Stimulated activated naive CD8-positive, alpha-beta T cell treated with anti-CD3 and anti-CD28 coated beads, Interleukin-15, Interleukin-2, amounts not matched to agents 100 U/mL and 50 U/mL, for 24 hours (primary cell): ENCODE measurements at regions not wholly inside any gene's neighbourhood (a gene's known extent, or its start where the extent isn't known, plus 50 kb on each side); places are given as distances from the start of the nearest gene placed in this dataset.

Source experiments
- ATAC-seq: fragments of 150-1000 bp; cut with Tn5 transposase; one replicate; pipeline ENCODE4 v1.10.0; 2021
- DNase-seq: peaks from one replicate; pipeline ENCODE4 v3.0.0; 2021

DNA sequence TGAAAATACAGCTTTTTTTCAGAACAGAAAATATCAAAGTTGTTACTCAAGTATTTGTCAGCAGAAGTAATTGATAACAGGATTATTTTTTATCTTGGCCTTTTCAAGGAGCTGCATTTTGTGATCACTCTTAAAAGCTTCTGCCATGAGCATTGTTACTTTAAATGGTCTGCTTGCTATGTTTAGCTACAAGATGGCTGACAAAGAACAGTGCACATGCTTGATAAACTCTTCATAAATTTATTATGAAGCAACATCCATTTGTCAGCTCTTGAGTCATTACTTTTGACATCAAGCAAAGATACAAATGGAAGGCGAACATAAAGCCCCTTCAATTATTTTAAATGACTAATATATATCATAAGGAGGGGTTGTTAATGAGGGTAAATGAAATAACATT lies 205.4 kb upstream of the RPS6KA3 start:
- ATAC-seq: no peak
- DNase-seq: no peak

DNA sequence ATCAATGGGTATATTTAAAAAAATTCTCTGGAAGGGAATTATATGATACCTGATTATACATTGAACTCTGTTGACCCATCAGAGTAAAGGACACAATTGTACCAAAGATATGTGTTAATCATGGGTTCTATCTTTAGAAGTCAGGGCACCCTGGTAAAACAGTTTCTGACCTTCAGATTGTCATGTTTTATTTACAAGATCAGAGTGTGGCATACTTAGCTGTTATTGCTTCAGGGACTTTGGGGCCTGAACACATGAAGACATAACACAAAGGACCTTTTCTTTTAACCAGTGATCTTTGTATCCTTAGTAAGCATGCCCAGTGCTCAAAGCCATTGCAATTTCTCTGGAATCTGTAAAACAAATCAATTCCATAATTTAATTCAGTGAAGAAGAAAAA lies 204.8 kb upstream of the RPS6KA3 start:
- no peak for DNase-seq
- ATAC-seq: no peak

DNA sequence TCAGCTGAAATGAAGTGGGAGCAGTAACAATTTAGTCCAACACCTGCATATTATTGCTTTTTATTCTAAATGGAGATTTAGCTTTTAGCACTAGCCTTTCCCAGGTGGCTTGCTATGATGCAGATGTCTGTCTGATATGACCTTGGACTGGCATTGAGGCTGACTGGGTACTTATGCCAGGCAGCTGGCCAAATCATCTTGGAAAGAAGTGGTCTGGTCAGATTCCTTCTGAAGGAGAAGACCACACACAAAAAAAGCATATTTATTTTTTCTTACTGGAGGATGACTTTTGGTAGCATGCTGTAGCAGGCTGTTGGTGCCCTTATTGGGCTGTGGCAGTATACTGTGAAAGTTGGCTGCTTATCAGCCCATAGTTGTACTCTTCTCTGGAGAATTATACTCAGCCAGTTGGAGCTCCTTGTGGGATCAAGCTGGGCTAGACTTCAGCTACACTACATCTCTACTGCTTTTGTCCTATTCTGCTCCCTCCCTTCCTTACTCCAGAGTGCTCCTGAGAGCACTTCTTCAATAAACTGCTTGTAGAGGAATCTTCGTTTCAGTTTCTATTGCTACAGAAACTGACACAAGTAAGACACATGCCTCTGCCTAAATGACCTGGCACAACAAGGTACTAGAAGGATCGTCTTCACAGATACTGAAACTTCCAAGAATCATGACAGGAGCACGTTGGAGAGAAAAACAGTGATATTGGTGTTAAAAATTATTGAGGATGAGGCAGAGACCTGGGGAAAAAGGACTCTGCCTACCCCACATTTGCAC lies 196.8 kb upstream of the RPS6KA3 start:
- DNase-seq (no peak), ATAC-seq (no peak)

DNA sequence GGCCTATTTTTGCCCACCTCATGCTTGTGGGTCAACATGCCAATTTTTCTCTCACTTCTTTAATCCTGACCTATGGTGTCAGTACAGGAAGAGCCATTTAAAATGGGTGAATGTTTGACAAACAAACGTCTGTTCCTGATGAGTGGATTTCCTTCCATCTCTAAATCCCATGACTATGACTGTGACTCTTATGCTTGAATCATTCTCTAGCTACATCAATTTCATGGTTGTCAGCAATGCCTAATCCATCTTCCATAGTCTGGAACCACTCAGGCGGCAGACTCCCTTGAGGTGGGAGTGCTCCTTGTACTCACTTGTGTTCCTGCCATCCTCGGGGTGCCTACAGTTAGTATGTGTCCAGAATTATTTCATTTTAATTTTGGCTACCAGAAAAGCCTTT lies 194.9 kb upstream of the RPS6KA3 start:
- ATAC-seq (no peak), DNase-seq (no peak)

DNA sequence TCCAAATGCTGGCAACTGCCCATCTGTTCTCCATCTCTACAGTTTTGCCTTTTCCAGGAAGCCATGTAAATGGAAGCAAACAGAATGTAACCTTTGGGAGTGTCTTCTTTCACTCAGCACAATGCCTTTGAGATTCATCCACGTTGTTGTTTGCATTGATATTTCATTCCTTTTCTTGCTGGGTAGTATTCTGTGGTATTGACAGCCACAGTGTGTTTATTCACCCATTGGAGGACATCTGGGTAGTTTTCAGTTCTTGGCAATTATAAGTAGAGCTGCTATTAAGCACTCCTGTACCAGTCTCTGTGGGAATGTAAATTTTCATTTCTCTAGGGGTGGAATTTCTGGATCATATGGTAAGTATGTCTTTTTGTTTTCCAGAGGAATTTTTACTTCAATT lies 194.3 kb upstream of the RPS6KA3 start:
- DNase-seq: no peak

DNA sequence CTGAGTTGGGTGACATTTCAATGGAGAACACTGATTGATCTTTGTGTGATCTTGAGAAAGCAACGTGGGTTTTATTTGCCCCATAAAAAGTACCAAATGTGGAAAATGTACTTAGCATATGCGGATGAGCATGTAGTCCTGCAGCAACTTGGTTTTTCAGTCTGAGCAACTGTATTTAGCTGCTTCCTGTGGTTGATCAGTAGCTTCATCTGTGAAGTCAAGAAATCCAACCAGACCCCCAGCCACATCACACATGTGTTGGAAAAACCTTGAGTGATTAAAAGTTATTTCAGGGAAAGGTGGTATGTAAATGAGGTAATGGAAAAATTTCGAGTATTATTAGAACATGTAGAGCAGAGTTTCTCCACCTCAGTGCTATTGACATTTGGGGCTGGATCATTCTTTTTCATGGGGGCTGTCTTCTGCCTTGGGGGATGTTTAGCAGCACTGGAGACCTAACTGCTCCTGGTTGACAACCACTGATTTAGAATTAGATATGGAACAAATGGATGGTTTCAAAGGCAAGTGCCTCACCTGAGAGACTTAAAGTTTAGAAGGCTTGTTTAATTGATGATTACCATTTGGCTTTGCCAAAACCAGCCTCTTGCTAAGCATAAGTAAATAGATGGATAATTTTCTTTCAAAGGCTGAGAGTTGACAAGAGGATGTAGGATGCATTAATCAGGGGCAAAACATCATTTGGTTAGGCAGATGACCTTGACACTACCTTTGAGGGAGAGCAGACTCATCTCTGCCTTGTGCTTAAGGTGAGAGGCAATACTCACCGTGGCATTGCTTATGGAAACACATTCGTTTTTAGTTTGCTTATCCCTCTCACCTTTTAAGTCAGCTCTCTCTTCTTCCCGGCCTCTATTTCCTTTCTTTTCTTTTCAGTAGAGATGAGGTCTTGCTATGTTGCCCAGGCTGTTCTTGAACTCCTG lies 193.0 kb upstream of the RPS6KA3 start:
- peak; percentile 95 for ATAC-seq
- peak; percentile 17 for DNase-seq

More for the DNA sequence above, 194.3 kb upstream of the RPS6KA3 start:
- ATAC-seq: no peak

DNA sequence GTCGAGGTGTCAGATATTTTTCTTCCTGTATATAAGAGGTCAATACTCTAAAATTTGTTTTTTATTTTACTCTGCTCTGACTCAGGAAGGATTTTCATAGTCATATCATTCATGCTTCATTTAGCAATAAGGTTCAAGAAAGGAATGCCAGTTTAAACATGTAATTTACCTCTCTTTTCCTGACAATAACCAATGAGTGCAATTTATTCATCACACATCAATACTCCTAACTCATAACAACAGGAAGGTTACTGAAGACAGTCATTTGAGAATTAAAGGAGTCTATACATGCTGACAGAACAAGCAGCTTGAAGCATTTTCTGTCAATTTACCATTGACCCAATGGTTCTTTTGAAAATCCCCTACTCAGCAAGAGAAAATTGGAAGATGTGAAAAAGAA lies 190.3 kb upstream of the RPS6KA3 start:
- no peak for ATAC-seq
- DNase-seq: no peak

DNA sequence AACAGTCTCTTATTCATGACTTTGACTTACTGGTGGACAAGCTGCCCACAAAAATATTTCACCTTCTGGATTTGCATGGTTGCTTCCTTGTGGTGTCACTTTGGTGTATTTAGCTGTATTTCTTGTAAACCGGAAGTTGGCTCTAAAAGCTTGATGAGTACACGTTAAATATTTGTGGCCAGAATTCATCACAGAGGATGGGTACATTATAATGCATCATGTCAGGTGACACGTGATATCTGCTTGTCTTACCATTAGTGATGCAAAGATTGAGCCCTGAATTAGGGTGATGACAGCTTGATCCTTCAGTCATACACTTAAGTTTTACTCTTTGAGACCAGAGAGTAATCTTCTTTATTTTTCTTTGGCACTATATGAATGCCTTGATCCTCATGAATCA lies 188.3 kb upstream of the RPS6KA3 start:
- DNase-seq (no peak), ATAC-seq (no peak)

DNA sequence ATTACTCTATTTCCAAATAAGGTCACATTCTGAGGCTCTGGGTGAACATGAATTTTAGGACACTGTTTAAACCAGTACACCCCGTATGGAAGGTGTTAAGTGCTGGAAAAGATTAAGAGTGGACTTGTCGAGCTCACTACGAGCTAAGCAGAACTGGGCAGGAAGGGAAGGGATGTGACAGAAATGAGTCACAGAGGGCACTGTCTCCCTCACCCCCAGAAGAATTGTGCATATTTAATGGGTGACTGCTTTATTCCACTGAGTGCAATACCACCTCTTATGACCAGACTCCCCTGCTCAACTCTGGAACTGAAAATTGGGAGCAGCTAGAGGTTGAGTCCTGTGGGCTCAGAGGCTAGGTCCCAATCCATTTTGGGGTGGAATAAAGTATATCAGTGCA lies 187.4 kb upstream of the RPS6KA3 start:
- peak; percentile 10 for DNase-seq
- peak; percentile 95 for ATAC-seq

DNA sequence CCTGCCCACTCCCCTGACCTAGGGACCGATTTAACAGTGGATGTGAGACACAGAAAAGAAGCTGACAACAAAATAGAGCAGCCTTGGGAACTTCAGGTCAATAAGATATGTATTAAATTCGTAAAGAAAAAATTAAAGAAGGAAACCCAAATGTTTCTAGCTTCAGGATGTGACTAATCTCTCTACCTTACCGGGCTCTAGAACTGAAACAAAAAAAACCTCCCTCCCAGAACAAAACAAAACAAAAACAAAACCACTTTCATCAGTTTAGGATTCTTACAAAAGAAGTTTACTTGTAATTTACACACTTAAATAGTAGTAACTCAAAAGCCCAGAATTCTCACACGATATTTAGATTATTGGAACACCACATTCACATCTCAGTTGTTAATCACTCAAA lies 185.8 kb upstream of the RPS6KA3 start:
- no peak for DNase-seq
- ATAC-seq: no peak

DNA sequence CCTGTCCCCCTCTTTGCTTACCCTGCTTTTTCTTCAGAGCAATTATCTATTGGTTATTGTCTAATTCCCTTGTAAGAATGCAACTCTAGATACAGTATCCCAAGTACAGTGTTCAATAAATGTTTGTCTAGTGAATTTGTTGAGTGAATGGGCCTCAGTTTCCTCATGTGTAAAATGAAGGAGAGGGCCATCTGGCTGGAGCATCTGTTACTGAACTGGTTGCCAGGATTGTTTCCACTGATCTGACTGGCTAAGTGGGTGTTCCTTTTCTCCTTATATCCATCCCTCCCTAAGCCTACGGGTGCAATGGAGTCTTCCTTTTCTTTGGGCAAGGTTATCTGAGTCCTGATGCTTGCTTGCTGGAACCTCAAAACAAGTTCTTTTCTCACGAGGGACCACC lies 185.2 kb upstream of the RPS6KA3 start:
- no peak for ATAC-seq
- DNase-seq: no peak

DNA sequence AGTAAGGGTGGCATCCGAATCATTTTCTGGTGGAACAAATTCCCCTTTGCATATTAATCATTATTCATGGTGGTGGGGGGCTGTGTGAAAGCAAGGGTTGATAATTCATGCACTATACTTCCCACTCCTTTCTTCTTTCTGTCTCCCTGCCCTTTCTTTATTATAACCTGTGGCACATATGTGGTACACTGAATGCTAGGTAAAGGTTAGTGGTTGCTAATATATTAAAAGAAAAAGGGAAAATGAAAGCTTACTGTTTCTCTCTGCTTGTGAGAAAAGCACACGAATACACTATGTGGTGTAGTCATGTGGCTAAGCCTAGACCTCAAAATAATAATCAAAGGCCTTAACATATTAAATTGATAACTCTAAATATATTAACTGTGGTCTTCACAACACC lies 178.4 kb upstream of the RPS6KA3 start:
- DNase-seq (no peak), ATAC-seq (peak; percentile 79)

DNA sequence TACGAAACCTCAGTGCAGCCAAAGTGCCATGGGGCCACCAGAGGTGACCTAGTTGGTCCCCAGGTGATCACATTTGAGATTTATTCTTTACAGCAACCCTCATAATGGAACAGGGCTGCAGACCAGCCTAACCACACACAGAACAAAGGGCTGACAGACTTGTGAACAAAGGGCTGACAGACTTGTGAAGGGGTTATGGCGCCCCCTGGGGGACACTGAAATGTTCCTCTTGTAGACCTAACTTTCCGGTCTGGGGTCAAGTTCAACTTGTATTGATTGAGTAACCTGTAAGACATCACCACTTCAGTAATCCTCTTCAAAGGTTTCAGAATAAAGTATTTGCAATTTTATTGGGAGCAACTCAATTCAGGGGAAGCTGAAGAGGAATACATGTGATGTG lies 175.9 kb upstream of the RPS6KA3 start:
- ATAC-seq (peak; percentile 72), DNase-seq (peak; percentile 87)

DNA sequence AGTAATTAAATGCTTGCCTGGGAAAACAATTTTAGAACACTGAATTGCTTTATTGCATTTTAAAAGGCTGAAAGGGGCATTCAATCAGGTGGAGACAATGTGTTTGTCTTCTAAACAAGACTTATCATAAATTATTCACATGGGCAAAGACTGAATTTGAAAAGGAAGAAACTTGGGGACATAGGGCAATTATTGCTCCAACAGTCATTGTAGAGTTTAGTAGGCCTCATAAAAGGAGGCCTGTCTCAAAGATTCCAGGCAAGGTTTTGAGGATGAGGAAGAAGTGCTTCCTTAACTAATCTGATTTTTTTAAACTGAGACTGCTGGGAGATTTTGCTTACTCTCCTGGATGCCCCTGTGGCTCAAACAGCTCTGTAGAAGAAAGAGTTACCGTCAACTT lies 174.4 kb upstream of the RPS6KA3 start:
- ATAC-seq (no peak), DNase-seq (no peak)

DNA sequence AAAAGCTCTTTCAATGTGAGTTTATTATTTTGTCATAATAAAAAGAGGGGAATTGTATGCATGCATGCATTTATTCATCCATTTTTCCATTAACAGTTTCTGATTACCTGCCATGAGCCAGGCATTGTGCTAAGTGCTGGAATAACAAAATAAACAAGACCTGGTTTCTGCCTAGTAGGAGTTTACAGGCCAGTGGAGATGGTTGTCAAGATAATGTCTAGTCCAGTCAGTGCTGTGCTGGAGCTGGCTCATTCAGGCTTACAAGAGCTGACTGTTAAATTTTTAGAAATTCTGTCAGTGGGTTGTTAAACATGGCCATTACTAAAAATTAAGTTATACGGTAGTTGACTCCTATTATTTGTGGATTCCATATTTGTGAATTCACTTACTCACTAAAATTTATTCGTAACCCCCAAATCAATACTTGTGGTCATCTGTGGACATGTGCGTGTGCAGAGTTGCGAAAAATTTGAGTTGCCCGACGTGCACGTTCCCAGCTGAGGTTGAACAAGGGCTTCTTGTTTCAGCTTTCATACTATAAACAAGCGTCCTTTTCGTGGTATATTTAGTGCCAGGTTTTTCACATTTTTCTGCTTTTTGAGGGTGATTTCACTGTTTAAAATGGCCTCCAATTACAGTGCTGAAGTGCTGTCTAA lies 172.3 kb upstream of the RPS6KA3 start:
- ATAC-seq (no peak), DNase-seq (no peak)

DNA sequence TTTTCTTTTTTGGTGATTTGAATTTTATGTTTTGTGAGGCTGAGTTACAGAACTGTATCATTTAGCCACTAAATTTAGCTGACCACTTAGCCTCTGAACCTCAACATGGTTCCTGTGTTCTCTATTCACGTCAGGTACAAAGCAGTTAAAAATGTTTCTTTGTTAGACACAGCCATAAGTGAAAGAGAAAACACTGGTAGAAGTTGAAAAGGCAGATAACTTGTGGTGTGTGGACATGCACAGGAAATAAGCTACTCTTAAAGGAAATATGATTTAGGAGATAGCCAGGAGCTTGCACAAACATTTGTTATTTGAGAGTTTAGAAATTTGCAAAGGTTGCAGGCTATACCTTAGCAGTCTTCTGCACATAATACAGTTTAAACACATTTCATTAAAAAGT lies 171.0 kb upstream of the RPS6KA3 start:
- DNase-seq (no peak), ATAC-seq (no peak)

DNA sequence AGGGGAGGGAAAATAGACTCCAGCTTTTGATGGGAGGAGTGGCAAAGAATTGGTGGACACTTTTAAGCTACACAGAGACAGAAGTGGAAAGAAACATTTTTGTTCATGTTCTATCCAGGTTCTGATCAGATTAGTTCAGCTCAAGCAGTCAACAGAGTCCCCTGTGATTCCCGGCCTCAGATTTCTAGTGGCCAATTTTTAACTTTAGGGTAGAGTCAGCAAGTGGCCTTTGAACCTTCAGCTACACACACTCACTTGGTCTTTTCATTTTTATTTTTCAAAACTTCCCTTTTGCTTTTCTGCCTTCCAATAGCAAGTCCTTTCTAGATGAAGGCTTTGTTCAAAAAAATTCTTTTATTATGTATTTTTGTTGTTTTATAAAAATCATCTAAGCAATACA lies 169.2 kb upstream of the RPS6KA3 start:
- DNase-seq (no peak), ATAC-seq (no peak)

DNA sequence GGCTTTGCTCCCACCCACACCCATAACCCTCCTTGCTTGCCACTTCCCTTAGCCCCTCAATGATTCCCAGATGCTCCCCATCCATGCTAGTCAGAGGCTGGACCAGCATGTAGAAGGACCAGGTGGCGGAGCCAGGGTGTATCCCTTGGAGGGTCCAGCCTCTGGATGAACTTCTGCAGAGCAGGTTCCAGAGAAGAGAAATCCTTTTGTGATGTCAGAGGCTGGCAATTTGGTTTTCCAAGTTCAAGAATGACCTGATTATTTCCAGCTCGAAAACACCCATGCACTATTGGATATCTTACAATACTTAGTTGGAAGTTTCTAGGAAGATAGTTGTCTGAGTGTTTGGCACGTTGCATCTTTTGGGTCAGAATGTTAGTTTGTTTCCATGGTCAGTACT lies 168.3 kb upstream of the RPS6KA3 start:
- DNase-seq: no peak
- ATAC-seq: no peak

DNA sequence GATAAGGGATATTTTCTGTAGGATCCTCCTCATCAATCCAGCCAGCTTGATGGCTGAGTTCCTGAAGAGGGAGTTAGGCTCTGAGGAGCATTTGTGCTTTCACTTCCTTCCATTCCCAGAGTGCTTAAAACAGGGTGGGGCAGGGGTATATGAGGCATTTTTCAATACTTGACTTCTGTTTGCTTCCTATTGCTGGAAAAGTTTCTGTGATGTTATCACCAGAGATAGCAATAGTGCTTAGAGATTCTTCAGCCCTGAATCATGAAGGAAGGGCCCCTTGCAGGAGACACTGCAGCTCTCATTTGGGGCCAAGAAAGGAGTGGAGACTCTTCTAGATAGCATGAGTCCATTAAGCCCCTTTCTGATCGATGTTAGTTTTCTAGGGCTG lies 166.7 kb upstream of the RPS6KA3 start:
- no peak for ATAC-seq
- DNase-seq: no peak

DNA sequence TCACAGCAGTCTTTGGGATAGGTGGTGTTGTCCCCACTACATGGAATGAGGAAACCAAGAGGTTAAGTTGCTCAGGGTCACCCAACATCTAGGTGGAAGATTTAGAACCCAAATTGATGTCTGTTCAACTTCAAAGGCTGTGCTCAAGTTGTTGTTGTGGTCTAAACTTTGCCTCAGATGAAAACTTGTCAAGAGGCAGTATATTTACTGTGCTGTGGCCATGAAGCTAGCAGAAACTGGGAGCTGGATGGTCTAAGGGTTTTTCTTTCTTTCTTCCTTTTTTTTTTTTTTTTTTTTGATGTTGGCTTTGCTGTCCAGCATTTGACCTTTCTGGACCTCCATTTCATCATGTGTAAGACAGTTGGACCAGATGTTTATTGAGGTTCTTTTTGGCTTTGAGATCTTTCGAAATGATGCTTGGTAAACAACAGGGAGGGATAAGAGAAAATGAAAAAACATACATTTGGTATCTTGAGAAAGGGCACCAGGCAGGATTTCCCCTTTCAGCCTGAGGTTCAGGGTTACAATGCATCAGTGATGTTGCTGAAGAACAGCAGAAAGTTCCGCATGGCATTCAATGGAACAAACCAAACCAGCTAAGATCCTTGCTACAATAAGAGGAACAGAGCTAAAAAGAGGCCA lies 166.2 kb upstream of the RPS6KA3 start:
- ATAC-seq: no peak
- no peak for DNase-seq

DNA sequence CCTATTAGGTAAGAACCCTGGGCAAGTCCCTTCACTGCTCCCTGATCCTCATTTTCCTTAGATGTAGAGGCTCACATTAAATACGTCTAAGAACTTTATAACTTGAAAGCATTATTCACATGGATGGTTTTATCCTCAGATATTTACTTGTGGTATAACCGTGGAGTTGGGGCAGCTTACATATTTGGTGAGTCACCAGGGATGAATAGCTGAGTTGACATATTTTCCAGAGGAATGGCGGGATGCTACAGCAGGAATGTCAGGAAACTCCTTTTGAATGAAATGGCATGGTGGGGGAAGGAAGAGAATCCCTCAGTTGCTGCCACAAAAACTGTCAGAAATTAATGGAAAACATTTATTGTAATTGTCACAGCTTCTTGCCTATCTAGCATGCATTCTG lies 165.3 kb upstream of the RPS6KA3 start:
- ATAC-seq: no peak
- no peak for DNase-seq

DNA sequence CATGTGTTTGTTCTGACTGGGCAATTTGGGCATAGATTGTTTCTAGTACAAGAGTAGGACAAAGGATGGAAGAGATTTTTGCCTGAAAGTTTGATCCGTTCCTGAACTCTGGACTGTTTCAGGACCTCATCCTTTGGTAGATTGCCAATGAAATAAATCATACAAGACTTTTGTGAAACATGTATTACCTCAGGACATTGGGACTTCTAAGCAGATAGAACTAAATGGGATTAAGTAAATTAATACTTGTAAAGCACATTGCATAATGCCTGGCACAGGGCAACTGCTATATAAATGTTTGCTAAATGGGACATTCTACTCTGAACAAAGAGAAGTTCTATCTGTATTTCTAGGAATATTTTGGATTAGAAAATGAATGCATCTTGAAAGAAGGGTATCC lies 164.8 kb upstream of the RPS6KA3 start:
- ATAC-seq: no peak
- DNase-seq: no peak
